NCI-H2227 (cell line): ENCODE measurements at regions not wholly inside any gene's neighbourhood (a gene's known extent, or its start where the extent isn't known, plus 50 kb on each side); places are given as distances from the start of the nearest gene placed in this dataset.
"Not testable (repeated sequence)": the region's sequence is repeated elsewhere in the genome, so short reads cannot be mapped to it uniquely, and the experiment has no call there.

Experiments
- DNase-seq: peaks from one replicate; lab custom pipeline; 2025; ENCODE audit not compliant: unreplicated experiment; lab: John Stamatoyannopoulos, UW

- not testable (repeated sequence) for DNase-seq
Measured at GRCh38 chr12:73009138-73009834, 737.1 kb downstream of the TRHDE start.

- no peak for DNase-seq
Measured at GRCh38 chr12:73017981-73018380, 745.8 kb downstream of the TRHDE start.

- DNase-seq: no peak
Measured at GRCh38 chr12:73053893-73054292, 781.7 kb downstream of the TRHDE start.

- no peak for DNase-seq
Measured at GRCh38 chr12:73057428-73057827, 785.3 kb downstream of the TRHDE start.

GRCh38 chr12:73065913-73066312, 793.7 kb downstream of the TRHDE start:
- no peak for DNase-seq

- DNase-seq: no peak
Measured at GRCh38 chr12:73067616-73068015, 795.4 kb downstream of the TRHDE start.

GRCh38 chr12:73072214-73072613, 800.0 kb downstream of the TRHDE start:
- DNase-seq: no peak

- no peak for DNase-seq
Measured at GRCh38 chr12:73076760-73077159, 804.6 kb downstream of the TRHDE start.

GRCh38 chr12:73083736-73084135, 811.6 kb downstream of the TRHDE start:
- DNase-seq: no peak

- no peak for DNase-seq
Measured at GRCh38 chr12:73106296-73106695, 834.1 kb downstream of the TRHDE start.

- no peak for DNase-seq
Measured at GRCh38 chr12:73106896-73107295, 834.7 kb downstream of the TRHDE start.

GRCh38 chr12:73110816-73111215, 838.6 kb downstream of the TRHDE start:
- no peak for DNase-seq

GRCh38 chr12:73112035-73112816, 840.1 kb downstream of the TRHDE start:
- no peak for DNase-seq

GRCh38 chr12:73124480-73124879, 852.3 kb downstream of the TRHDE start:
- no peak for DNase-seq

- DNase-seq: no peak
Measured at GRCh38 chr12:73125148-73125547, 853.0 kb downstream of the TRHDE start.

- no peak for DNase-seq
Measured at GRCh38 chr12:73136386-73136785, 864.2 kb downstream of the TRHDE start.

GRCh38 chr12:73139642-73140041, 867.5 kb downstream of the TRHDE start:
- DNase-seq: not testable (repeated sequence)

- no peak for DNase-seq
Measured at GRCh38 chr12:73158341-73158740, 886.2 kb downstream of the TRHDE start.

GRCh38 chr12:73159954-73160353, 887.8 kb downstream of the TRHDE start:
- DNase-seq: no peak

GRCh38 chr12:73161970-73162369, 889.8 kb downstream of the TRHDE start:
- no peak for DNase-seq

- no peak for DNase-seq
Measured at GRCh38 chr12:73180734-73181133, 908.6 kb downstream of the TRHDE start.

GRCh38 chr12:73181244-73181643, 909.1 kb downstream of the TRHDE start:
- no peak for DNase-seq
